Lower leg skin (tissue), 4 donors: ENCODE measurements at regions not wholly inside any gene's neighbourhood (a gene's known extent, or its start where the extent isn't known, plus 50 kb on each side); places are given as distances from the start of the nearest gene placed in this dataset.

Experiments
- DNase-seq, 2 donors: peaks; one replicate each; pipeline ENCODE4 v3.0.0-alpha.2; 2019; ENCODE audit warnings: low spot score in 2 of 2
- H3K4me3 ChIP-seq: fragments of 200-600 bp; sonication (generic); 2 replicates; pipeline ENCODE4 v1.5.1; 2017; ENCODE audit warnings: mild to moderate bottlenecking, low read depth; ENCODE audit not compliant: poor library complexity, severe bottlenecking
- CTCF ChIP-seq, 3 donors: fragments of 450-650 bp; IDR thresholded peaks; one replicate each; pipeline ENCODE4 v1.5.1; 2016; ENCODE audit warnings: antibody characterized with exemption in 3 of 3, mild to moderate bottlenecking in 3 of 3, moderate library complexity in 2 of 3
- POLR2A ChIP-seq, 2 donors: fragments of 450-650 bp; IDR thresholded peaks; one replicate each; pipeline ENCODE4 v1.6.1; 2016 to 2017; ENCODE audit warnings: antibody characterized with exemption in 2 of 2, mild to moderate bottlenecking in 1 of 2, moderate library complexity in 1 of 2
- WGBS, 2 donors: methylation state at CpG; one replicate each; pipeline ENCODE4 v1.1.5; 2018; 5-methylcytosine and 5-hydroxymethylcytosine counted together
- intact Hi-C: fragments of 100-400 bp; cut with DNase I; formaldehyde crosslinking; loops from one replicate; pipeline ENCODE4 v1.15.0; 2023; ENCODE audit warnings: low total_unique reads

GRCh38 chr3:87047852-87048251, 56.9 kb upstream of the VGLL3 start:
- 75 to 76% methylated on average over 2 of the region's 2 CpGs for WGBS, 2 donors
- DNase-seq, result no peak
- intact Hi-C loops, result no loop called here
- TF ChIP-seq POLR2A (IDR thresholded peaks at IDR 0.05) (no peak), CTCF (IDR thresholded peaks at IDR 0.05) (no peak)
- H3K4me3 ChIP-seq, result no peak overlapping the region

- 89 to 92% methylated on average over 4 of the region's 4 CpGs for WGBS, 2 donors
- intact Hi-C loops, result no loop called here
- H3K4me3 ChIP-seq, result no peak overlapping the region
- DNase-seq, result no peak
- TF ChIP-seq CTCF (IDR thresholded peaks at IDR 0.05), result no peak
- no peak for TF ChIP-seq POLR2A (IDR thresholded peaks at IDR 0.05)
These were observed 55.3 kb upstream of the VGLL3 start for GRCh38 chr3:87046241-87046640.

DNA sequence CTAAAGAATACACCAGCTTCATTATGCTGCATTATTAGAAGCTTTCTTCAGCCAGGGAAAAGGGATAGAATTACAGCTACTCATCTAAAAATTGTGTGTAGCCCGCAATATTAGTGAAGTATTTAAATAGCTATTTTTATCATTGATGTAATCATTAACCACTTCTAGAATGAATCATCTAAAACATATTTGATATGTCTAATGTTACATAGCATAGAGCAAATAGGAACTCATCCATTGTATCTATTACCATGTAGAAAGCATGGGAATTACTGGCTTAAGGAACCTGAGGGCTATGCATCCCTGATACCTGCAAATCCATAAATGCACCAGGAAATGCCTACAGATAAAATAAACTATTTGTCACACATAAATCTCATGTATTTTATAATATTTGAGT, 54.5 kb upstream of the VGLL3 start:
- 85 to 86% methylated on average over 1 of the region's 1 CpG for WGBS, 2 donors
- intact Hi-C loops, result no loop called here
- DNase-seq, result no peak
- TF ChIP-seq POLR2A (IDR thresholded peaks at IDR 0.05) (no peak), CTCF (IDR thresholded peaks at IDR 0.05) (no peak)
- H3K4me3 ChIP-seq, result no peak overlapping the region

DNA sequence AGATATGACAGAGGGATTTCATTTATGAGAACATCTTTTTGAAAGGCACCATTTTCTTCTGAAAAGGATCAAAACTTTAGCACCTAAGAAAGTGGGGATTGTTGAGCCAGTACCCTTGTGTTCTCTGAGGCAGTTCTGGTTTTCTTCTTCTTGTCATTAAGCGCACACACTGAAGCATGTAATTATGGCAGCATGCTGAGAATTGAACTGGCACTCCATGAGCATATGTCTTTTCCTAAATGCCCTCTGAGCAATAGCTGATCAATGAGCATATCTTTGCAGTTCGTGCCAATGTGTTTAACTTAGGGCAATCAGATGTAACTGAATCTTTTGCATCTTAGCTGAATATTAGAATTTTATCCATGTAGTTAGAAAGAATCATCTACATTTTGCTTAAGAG, 53.9 kb upstream of the VGLL3 start:
- intact Hi-C loops, result no loop called here
- 87 to 95% methylated on average over 2 of the region's 2 CpGs for WGBS, 2 donors
- no peak for DNase-seq
- TF ChIP-seq POLR2A (IDR thresholded peaks at IDR 0.05) (no peak), CTCF (IDR thresholded peaks at IDR 0.05) (no peak)
- no peak overlapping the region for H3K4me3 ChIP-seq

- WGBS, 2 donors, result 42 to 46% methylated on average over 1 of the region's 1 CpG
- intact Hi-C loops, result no loop called here
These were observed 53.5 kb upstream of the VGLL3 start for GRCh38 chr3:87044409-87044808.

More at GRCh38 chr3:87044409-87044808, 53.5 kb upstream of the VGLL3 start:
- H3K4me3 ChIP-seq, result no peak overlapping the region
- TF ChIP-seq POLR2A (IDR thresholded peaks at IDR 0.05), result no peak
- TF ChIP-seq CTCF (IDR thresholded peaks at IDR 0.05), result no peak
- no peak for DNase-seq
